Smooth muscle cell of the brain vasculature (primary cell): ENCODE measurements at regions not wholly inside any gene's neighbourhood (a gene's known extent, or its start where the extent isn't known, plus 50 kb on each side); places are given as distances from the start of the nearest gene placed in this dataset.

Source experiments
- DNase-seq: peaks from one replicate; pipeline ENCODE4 v3.0.0-alpha.2; 2012; ENCODE audit warnings: low read depth, low spot score

GRCh38 chr13:34619326-34619725 lies 322.7 kb upstream of the NBEA start:
- DNase-seq = no peak

- DNase-seq = no peak
Measured at GRCh38 chr13:34620074-34620850, 321.8 kb upstream of the NBEA start.

GRCh38 chr13:34620862-34621261 lies 321.2 kb upstream of the NBEA start:
- DNase-seq = no peak

- DNase-seq = no peak
Measured at GRCh38 chr13:34623331-34623730, 318.7 kb upstream of the NBEA start.

GRCh38 chr13:34627509-34628208 lies 314.4 kb upstream of the NBEA start:
- DNase-seq = no peak

- DNase-seq = no peak
Measured at GRCh38 chr13:34628209-34628682, 313.8 kb upstream of the NBEA start.

- DNase-seq = no peak
Measured at GRCh38 chr13:34634448-34634847, 307.6 kb upstream of the NBEA start.

- DNase-seq = no peak
Measured at GRCh38 chr13:34637138-34637537, 304.9 kb upstream of the NBEA start.

GRCh38 chr13:34637636-34638035 lies 304.4 kb upstream of the NBEA start:
- no peak for DNase-seq

- no peak for DNase-seq
Measured at GRCh38 chr13:34638897-34639296, 303.2 kb upstream of the NBEA start.

- DNase-seq = no peak
Measured at GRCh38 chr13:34640179-34640992, 301.7 kb upstream of the NBEA start.

GRCh38 chr13:34640993-34641330 lies 301.1 kb upstream of the NBEA start:
- no peak for DNase-seq

GRCh38 chr13:34647379-34648150 lies 294.5 kb upstream of the NBEA start:
- DNase-seq = no peak

- no peak for DNase-seq
Measured at GRCh38 chr13:34654203-34654602, 287.9 kb upstream of the NBEA start.

GRCh38 chr13:34654647-34655046 lies 287.4 kb upstream of the NBEA start:
- DNase-seq = no peak

GRCh38 chr13:34655554-34655953 lies 286.5 kb upstream of the NBEA start:
- no peak for DNase-seq

GRCh38 chr13:34657716-34658115 lies 284.4 kb upstream of the NBEA start:
- DNase-seq = no peak

- no peak for DNase-seq
Measured at GRCh38 chr13:34667286-34668218, 274.5 kb upstream of the NBEA start.

- DNase-seq = no peak
Measured at GRCh38 chr13:34671137-34671536, 270.9 kb upstream of the NBEA start.

GRCh38 chr13:34672631-34673030 lies 269.4 kb upstream of the NBEA start:
- DNase-seq = no peak
